HTERT RPE-1 (cell line): ENCODE measurements at regions not wholly inside any gene's neighbourhood (a gene's known extent, or its start where the extent isn't known, plus 50 kb on each side); places are given as distances from the start of the nearest gene placed in this dataset.

Experiments used
- in situ Hi-C: fragments of 300-500 bp; cut with MboI; formaldehyde crosslinking; loops from 4 replicates; pipeline ENCODE4 v1.14.3; 2020; ENCODE audit warnings: low sequenced_read_pairs

- in situ Hi-C loops: no loop called here
Measured at GRCh38 chr13:80133631-80134261, 207.2 kb downstream of the SPRY2 start.

- in situ Hi-C loops: no loop called here
Measured at GRCh38 chr13:80132741-80133601, 208.0 kb downstream of the SPRY2 start.

- in situ Hi-C loops: no loop called here
Measured at GRCh38 chr13:80131204-80131603, 209.7 kb downstream of the SPRY2 start.

- in situ Hi-C loops: no loop called here
Measured at GRCh38 chr13:80126389-80127068, 214.4 kb downstream of the SPRY2 start.

GRCh38 chr13:80123945-80124344 is 217.0 kb downstream of the SPRY2 start:
- in situ Hi-C loops: no loop called here

GRCh38 chr13:80121038-80121437 is 219.9 kb downstream of the SPRY2 start:
- in situ Hi-C loops: no loop called here

- in situ Hi-C loops: no loop called here
Measured at GRCh38 chr13:80118506-80118905, 222.4 kb downstream of the SPRY2 start.

GRCh38 chr13:80118099-80118498 is 222.8 kb downstream of the SPRY2 start:
- in situ Hi-C loops: no loop called here

- in situ Hi-C loops: no loop called here
Measured at GRCh38 chr13:80117515-80117914, 223.4 kb downstream of the SPRY2 start.

GRCh38 chr13:80116107-80116506 is 224.8 kb downstream of the SPRY2 start:
- in situ Hi-C loops: no loop called here

GRCh38 chr13:80115616-80116015 is 225.3 kb downstream of the SPRY2 start:
- in situ Hi-C loops: no loop called here

- in situ Hi-C loops: no loop called here
Measured at GRCh38 chr13:80113714-80114454, 227.0 kb downstream of the SPRY2 start.

- in situ Hi-C loops: no loop called here
Measured at GRCh38 chr13:80109303-80109702, 231.6 kb downstream of the SPRY2 start.

- in situ Hi-C loops: no loop called here
Measured at GRCh38 chr13:80105350-80105749, 235.6 kb downstream of the SPRY2 start.

GRCh38 chr13:80101040-80101439 is 239.9 kb downstream of the SPRY2 start:
- in situ Hi-C loops: no loop called here

- in situ Hi-C loops: no loop called here
Measured at GRCh38 chr13:80100636-80101035, 240.3 kb downstream of the SPRY2 start.

- in situ Hi-C loops: no loop called here
Measured at GRCh38 chr13:80097561-80097960, 243.4 kb downstream of the SPRY2 start.

GRCh38 chr13:80096383-80096782 is 244.5 kb downstream of the SPRY2 start:
- in situ Hi-C loops: no loop called here

- in situ Hi-C loops: no loop called here
Measured at GRCh38 chr13:80094526-80094925, 246.4 kb downstream of the SPRY2 start.

- in situ Hi-C loops: no loop called here
Measured at GRCh38 chr13:80093888-80094287, 247.0 kb downstream of the SPRY2 start.

- in situ Hi-C loops: no loop called here
Measured at GRCh38 chr13:80086304-80086721, 254.6 kb downstream of the SPRY2 start.
